Neural progenitor cell (in vitro differentiated cells): ENCODE measurements at regions not wholly inside any gene's neighbourhood (a gene's known extent, or its start where the extent isn't known, plus 50 kb on each side); places are given as distances from the start of the nearest gene placed in this dataset.

Source experiments
- DNase-seq: peaks from one replicate; pipeline ENCODE4 v3.0.0-alpha.2; 2016; ENCODE audit warnings: low spot score
- H2AFZ ChIP-seq: fragments of 200-600 bp; sonication (generic); replicated peaks from 2 replicates; pipeline ENCODE4 v1.6.1; 2016; ENCODE audit warnings: antibody characterized with exemption
- H3F3A ChIP-seq: fragments of 200-600 bp; sonication (generic); 2 replicates; pipeline ENCODE4 v1.6.1; 2016; ENCODE audit warnings: antibody characterized with exemption, low read depth
- H3K27ac ChIP-seq: fragments of 200-600 bp; sonication (generic); 2 replicates; pipeline ENCODE4 v1.5.1; 2016; ENCODE audit warnings: mild to moderate bottlenecking
- H3K27me3 ChIP-seq: fragments of 200-600 bp; sonication (generic); 2 replicates; pipeline ENCODE4 v1.6.1; 2016; ENCODE audit warnings: mild to moderate bottlenecking, moderate library complexity
- H3K36me3 ChIP-seq: fragments of 200-600 bp; sonication (generic); 2 replicates; pipeline ENCODE4 v1.5.1; 2016
- H3K4me1 ChIP-seq: fragments of 200-600 bp; sonication (generic); 2 replicates; pipeline ENCODE4 v1.6.1; 2016; ENCODE audit warnings: mixed run types
- H3K4me2 ChIP-seq: fragments of 200-600 bp; sonication (generic); 2 replicates; pipeline ENCODE4 v1.6.1; 2016
- H3K4me3 ChIP-seq: fragments of 200-600 bp; sonication (generic); 2 replicates; pipeline ENCODE4 v1.5.1; 2016
- H3K79me2 ChIP-seq: fragments of 200-600 bp; sonication (generic); 2 replicates; pipeline ENCODE4 v1.6.1; 2016; ENCODE audit warnings: low read depth
- H3K9ac ChIP-seq: fragments of 200-600 bp; sonication (generic); 2 replicates; pipeline ENCODE4 v1.6.1; 2016
- H3K9me3 ChIP-seq: fragments of 200-600 bp; sonication (generic); 2 replicates; pipeline ENCODE4 v1.5.1; 2016; ENCODE audit warnings: low read depth
- H4K20me1 ChIP-seq: fragments of 200-600 bp; sonication (generic); 2 replicates; pipeline ENCODE4 v1.6.1; 2016; ENCODE audit warnings: low read depth
- H3K27ac Mint-ChIP-seq: 3 replicates; pipeline ENCODE4 v1.8.0; 2021; ENCODE audit warnings: mixed read lengths
- H3K27me3 Mint-ChIP-seq: 2 replicates; pipeline ENCODE4 v1.8.0; 2022; ENCODE audit warnings: low read depth, mild to moderate bottlenecking, inconsistent platforms, moderate library complexity, mixed read lengths; ENCODE audit not compliant: insufficient read depth
- H3K36me3 Mint-ChIP-seq: 3 replicates; pipeline ENCODE4 v1.8.0; 2021; ENCODE audit warnings: mixed read lengths
- H3K4me1 Mint-ChIP-seq: 3 replicates; pipeline ENCODE4 v1.8.0; 2021; ENCODE audit warnings: mixed read lengths
- H3K4me3 Mint-ChIP-seq: 3 replicates; pipeline ENCODE4 v1.8.0; 2021; ENCODE audit warnings: mild to moderate bottlenecking, moderate library complexity, mixed read lengths
- H3K9me3 Mint-ChIP-seq: 3 replicates; pipeline ENCODE4 v1.8.0; 2020; ENCODE audit warnings: mixed read lengths
- EZH2 ChIP-seq: fragments of 200-600 bp; sonication (generic); IDR thresholded peaks from 2 replicates; pipeline ENCODE4 v1.6.1; 2017; ENCODE audit warnings: antibody characterized with exemption, mild to moderate bottlenecking, moderate library complexity
- EZH2phosphoT487 ChIP-seq: fragments of 200-600 bp; sonication (generic); IDR thresholded peaks from 2 replicates; pipeline ENCODE4 v1.6.1; 2017; ENCODE audit warnings: antibody characterized with exemption
- TF ChIP-seq, protein P1 (sequence below): fragments of 200-600 bp; sonication (generic); IDR thresholded peaks from 2 replicates; pipeline ENCODE4 v1.5.1; 2017; ENCODE audit warnings: antibody characterized with exemption, mild to moderate bottlenecking

DNA sequence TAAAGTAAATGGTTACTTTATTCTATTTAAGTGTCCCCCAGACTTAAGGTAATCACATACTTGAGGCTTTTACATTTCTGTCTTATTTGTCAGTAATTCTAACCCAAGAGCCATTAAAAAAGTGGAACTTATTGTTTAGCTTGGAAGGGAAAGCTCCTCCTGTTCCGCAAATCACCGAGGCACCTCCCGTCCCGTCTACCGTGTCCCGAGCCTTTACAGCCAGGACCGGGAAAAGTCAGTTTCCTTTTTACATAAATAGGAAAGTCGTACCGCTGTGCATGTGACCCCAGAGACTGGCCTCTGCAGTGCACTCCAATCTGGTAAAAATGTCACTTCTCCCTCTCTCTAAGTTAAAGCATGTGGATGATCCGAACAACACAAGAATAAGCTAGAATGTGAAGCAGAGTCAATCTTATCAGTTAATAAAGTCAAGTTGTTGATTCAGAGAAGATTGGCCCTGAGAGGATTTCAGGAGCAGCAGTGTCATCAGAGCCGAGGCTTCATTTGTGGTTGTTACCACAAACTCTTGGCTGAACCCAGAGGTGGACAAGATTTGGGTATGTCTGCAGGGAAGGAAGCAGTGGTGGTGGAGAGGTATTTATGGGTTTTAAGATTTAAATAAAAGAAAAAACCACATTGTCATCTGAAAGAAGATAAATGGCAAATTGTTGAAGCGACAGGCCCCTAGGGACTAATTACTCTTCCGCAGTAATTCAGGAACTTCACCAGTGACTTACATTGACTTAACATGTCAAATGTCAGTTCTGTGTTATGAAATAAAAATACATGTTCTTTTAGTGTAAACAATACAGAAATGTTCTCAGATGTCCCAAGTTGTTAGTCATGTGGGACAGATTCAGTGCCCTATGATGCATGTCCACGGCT, 316.6 kb upstream of the ZNF32 start:
- TF ChIP-seq EZH2 (no peak), EZH2phosphoT487 (no peak)
- TF ChIP-seq, protein P1, sequence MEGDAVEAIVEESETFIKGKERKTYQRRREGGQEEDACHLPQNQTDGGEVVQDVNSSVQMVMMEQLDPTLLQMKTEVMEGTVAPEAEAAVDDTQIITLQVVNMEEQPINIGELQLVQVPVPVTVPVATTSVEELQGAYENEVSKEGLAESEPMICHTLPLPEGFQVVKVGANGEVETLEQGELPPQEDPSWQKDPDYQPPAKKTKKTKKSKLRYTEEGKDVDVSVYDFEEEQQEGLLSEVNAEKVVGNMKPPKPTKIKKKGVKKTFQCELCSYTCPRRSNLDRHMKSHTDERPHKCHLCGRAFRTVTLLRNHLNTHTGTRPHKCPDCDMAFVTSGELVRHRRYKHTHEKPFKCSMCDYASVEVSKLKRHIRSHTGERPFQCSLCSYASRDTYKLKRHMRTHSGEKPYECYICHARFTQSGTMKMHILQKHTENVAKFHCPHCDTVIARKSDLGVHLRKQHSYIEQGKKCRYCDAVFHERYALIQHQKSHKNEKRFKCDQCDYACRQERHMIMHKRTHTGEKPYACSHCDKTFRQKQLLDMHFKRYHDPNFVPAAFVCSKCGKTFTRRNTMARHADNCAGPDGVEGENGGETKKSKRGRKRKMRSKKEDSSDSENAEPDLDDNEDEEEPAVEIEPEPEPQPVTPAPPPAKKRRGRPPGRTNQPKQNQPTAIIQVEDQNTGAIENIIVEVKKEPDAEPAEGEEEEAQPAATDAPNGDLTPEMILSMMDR, result no peak
- Mint-ChIP-seq H3K4me1 (no peaks in the 10 kb centered on the region), H3K27me3 (peaks cover 2% of the 10 kb centered on the region), H3K27ac (no peak overlapping the region), H3K4me3 (no peak overlapping the region), H3K36me3 (no peaks in the 10 kb centered on the region), H3K9me3 (no peaks in the 10 kb centered on the region)
- Histone ChIP-seq H3K79me2 (no peaks in the 10 kb centered on the region), H3K36me3 (no peaks in the 10 kb centered on the region), H3K4me3 (no peak overlapping the region), H4K20me1 (no peaks in the 10 kb centered on the region), H3K4me2 (no peak overlapping the region), H3F3A (no peaks in the 10 kb centered on the region), H3K9me3 (no peaks in the 10 kb centered on the region), H2AFZ (no peak overlapping the region), H3K9ac (no peak overlapping the region), H3K4me1 (no peaks in the 10 kb centered on the region), H3K27me3 (no peaks in the 10 kb centered on the region), H3K27ac (no peak overlapping the region)
- DNase-seq, result no peak

DNA sequence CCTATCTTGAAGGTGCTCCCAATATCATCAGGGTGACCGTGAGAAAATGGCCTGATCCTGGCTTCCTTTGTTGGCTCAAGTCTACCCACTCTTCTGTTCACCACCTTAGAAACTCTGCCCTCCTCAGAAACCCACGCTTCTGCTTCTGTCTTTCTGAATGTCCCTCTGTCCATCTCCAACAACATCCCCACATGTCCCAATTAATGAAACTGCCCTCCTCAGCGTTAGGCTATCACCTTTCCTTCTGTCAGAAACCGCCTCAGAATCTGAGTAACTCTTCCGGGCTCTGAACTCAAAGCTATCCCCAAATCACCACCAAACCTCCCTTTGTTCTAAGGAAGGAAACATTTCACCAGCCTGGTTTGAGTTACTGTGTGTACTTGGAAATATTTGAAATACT, 315.8 kb upstream of the ZNF32 start:
- Histone ChIP-seq H3K9ac (no peak overlapping the region), H3K4me3 (no peak overlapping the region), H3K9me3 (no peaks in the 10 kb centered on the region), H3K27me3 (no peaks in the 10 kb centered on the region), H2AFZ (no peak overlapping the region), H3K4me1 (no peaks in the 10 kb centered on the region), H4K20me1 (no peaks in the 10 kb centered on the region), H3K27ac (no peak overlapping the region), H3K36me3 (no peaks in the 10 kb centered on the region), H3F3A (no peaks in the 10 kb centered on the region), H3K4me2 (no peak overlapping the region), H3K79me2 (no peaks in the 10 kb centered on the region)
- Mint-ChIP-seq H3K4me1 (no peaks in the 10 kb centered on the region), H3K9me3 (no peaks in the 10 kb centered on the region), H3K27ac (no peak overlapping the region), H3K27me3 (peaks cover 2% of the 10 kb centered on the region), H3K36me3 (no peaks in the 10 kb centered on the region), H3K4me3 (no peak overlapping the region)
- no peak for DNase-seq
- TF ChIP-seq EZH2 (no peak), EZH2phosphoT487 (no peak)
- TF ChIP-seq, protein P1, result no peak

DNA sequence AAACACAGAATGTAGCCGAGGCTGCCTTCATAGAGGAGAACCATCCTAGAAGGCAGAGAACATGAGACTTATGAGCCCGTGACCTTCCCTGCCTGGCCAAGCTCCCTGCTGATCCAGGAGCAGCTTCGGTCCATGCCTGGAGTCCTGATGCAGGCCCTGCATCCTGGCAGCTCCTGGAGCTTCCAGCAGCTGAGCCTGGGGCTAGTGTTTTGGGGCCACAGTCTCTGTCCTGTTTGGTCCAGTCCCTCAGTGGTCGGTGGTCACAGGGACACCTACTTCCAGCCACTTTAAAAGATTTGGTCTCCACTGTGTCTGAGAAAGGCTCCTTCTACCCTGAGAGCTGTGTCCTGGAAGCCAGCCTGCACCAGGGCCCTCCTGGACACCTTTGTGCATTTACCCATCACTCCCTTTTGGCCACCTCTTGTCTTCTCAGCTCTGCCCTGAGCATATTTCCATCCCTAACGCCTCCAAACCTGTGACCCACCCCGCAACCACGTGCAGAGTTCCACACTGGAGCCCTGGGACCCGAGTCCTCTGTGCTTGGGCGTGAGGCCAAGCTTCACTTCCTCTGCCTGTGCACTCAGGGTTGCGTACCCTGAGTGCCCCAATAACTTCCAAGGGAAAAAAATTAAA, 315.2 kb upstream of the ZNF32 start:
- H3K27me3 Mint-ChIP-seq, result peaks cover 2% of the 10 kb centered on the region
- TF ChIP-seq, protein P1, result no peak
- no peak for TF ChIP-seq EZH2phosphoT487
- TF ChIP-seq EZH2, result no peak

More for the DNA sequence above, 315.2 kb upstream of the ZNF32 start:
- Histone ChIP-seq H3K79me2 (no peaks in the 10 kb centered on the region), H3K36me3 (no peaks in the 10 kb centered on the region), H3K27me3 (no peaks in the 10 kb centered on the region), H2AFZ (no peak overlapping the region), H3F3A (no peaks in the 10 kb centered on the region), H3K4me3 (no peak overlapping the region), H3K27ac (no peak overlapping the region), H3K4me2 (no peak overlapping the region), H3K4me1 (no peaks in the 10 kb centered on the region), H3K9me3 (no peaks in the 10 kb centered on the region), H4K20me1 (no peaks in the 10 kb centered on the region), H3K9ac (no peak overlapping the region)
- Mint-ChIP-seq H3K4me1 (no peaks in the 10 kb centered on the region), H3K36me3 (no peaks in the 10 kb centered on the region), H3K4me3 (no peak overlapping the region), H3K27ac (no peak overlapping the region), H3K9me3 (no peaks in the 10 kb centered on the region)
- DNase-seq, result no peak
